ENCODE measurements at regions not wholly inside any gene's neighbourhood (a gene's known extent, or its start where the extent isn't known, plus 50 kb on each side); places are given as distances from the start of the nearest gene placed in this dataset.

DNA sequence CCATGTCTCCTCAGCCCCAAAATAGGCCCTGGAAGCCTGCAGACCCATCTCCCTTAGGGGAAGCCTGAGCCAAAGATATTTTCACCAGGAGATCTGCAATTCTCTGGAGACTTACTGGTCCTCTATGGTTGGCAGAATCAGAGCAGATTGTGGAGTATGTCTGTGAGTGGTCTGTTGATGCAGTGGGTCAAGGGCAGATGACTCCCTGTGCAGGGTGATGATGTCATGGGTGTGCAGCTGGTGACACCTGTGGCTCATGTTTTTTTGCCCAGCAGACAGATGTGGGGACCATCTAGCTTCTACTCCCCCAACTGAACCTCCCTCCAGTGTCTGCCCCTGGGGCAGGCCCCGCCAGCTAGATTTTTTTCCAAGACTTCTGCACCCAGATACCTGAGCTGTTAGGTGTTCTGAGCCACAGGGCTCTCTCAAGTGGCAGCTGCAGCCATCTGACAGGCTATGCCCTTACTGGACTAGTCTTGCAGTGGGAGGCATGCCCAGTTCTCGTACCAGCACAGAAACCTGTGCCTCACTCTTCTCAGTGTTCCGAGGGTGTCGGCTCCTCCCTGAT, 558.7 kb upstream of the LRRTM1 start:
- no peak for DNase-seq

DNA sequence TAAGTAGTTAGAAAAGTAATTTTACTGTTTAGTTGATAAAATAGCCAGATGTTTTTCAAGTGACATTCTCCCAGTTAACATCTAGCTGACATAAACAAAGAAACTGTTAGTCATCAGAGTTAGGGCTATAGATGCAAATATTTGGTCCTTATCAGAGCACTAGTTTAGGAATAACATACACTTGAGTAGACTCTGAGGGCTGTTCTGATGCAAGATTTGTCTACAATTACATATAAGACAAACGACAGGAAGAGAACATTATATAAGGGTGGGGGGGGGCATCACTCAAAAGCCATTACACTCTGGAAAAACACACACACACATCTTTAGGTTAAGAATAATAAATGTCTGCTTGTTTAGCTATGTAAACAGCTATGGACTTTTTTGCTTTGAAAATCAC, 554.4 kb upstream of the LRRTM1 start:
- no peak for DNase-seq

DNA sequence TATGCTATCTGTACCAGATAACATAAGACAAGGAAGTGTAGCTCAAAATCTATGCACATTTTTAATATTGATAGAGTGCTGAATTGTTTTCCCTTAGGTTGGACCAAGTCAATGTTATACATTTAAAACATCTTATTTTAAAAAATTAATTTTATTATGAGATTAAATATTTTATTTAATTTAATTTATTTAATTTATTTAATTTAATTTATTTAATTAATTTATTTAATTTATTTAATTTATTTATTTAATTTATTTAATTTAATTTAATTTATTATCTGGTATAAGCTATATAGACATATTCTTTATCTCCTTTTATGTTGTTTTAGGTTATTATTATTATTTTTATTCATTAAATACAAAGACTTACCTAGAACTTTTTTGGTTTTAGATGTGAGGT, 551.7 kb upstream of the LRRTM1 start:
- no peak for DNase-seq

- DNase-seq = no peak
These were observed 550.3 kb upstream of the LRRTM1 start for GRCh38 chr2:80854831-80855230.

- no peak for DNase-seq
These were observed 548.2 kb upstream of the LRRTM1 start for GRCh38 chr2:80852808-80853139.

GRCh38 chr2:80852079-80852807, 547.7 kb upstream of the LRRTM1 start:
- no peak for DNase-seq

DNA sequence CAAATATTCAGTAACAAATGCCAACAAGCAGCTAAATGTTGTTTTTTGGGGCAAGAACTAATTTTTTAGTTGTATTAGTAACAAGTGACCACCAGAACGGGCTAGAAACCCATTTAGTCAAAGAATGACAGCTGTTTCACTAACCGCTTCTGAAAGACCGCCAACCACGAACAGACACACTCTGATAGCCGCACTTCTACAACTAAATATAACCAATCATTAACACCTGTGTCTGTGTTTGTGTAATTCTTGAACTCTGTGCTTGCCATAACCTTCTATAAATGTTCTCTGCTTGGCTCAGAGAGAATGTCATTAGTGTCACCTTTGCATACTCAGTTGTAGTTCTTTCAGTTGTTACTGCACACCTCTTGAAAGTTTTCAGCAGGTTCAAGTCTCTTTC, 526.3 kb upstream of the LRRTM1 start:
- DNase-seq = no peak

DNA sequence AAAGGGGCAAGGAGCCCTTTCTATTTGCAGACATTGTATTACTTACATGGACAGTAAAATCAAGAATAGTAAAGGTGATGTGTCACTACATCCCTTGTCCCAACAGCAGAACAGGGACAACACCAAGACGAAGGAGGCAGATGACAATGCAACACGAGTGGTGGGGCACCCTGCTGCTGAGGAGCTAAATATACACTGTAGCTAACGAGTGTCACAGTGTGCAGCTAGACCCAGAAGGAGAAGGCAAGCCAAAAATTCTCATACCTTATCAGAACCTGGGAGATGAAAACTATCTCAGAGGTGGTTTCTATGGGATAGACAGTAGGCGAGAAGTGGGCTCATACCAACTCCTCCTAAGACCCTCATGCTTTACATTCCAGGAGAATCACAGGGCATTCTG, 518.4 kb upstream of the LRRTM1 start:
- no peak for DNase-seq

- DNase-seq = no peak
These were observed 510.7 kb upstream of the LRRTM1 start for GRCh38 chr2:80815259-80815658.

DNA sequence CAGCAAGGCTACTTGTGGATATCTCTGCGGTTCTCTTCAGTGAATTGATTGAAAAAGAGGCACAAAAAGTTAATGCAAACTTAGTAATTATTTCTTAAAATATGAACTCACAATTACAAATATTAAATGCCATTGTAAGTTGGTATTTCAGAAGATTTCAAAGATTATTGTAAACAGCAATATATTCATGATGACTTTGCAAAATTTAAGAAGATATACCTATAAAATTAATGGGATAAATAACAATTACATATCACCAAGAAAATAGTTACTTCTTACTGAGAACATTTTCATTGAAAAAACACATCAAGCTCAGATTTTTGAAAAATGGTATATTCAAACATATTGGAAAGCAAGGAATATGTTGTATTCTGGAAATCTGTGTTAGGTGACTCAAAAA, 482.0 kb upstream of the LRRTM1 start:
- no peak for DNase-seq

DNA sequence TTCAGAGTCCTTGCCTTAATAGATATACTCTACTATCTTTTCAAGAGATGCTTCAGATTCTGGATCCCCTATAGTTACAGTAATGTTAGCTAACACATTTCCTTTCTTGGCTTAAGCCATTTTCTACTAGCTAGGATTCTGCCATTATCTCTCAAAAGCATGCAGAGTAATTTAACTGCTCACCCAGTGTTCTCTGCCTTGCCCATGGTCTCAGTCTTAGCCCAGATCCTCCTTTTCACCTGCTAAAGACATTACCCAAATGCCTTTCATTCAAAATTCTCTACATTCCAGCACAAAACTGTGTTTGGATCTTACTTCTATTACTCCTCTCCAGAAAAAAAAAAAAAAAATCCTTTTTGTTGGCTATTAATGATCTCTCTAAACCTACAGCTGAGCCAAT, 474.2 kb upstream of the LRRTM1 start:
- DNase-seq = no peak

DNA sequence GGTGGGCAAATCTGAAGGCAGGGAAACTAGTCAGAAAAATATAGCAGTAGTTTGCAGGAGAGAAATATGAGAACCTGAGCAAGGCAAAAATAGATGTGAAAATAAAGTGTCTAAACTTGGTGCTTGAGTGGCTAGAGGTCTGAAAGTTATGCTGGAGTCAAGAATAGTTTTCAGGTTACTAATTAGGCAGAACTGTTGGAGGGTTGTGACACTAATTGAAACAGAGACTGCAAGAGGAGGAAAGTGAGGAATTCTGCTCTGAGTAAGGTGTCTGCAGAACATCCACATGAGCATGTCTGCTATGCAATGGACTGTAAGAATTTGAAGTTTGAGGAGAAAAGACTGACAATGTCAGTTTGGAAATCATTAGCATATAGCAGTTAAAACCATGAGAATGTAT, 444.0 kb upstream of the LRRTM1 start:
- no peak for DNase-seq

- DNase-seq = no peak
These were observed 432.5 kb upstream of the LRRTM1 start for GRCh38 chr2:80737047-80737446.

DNA sequence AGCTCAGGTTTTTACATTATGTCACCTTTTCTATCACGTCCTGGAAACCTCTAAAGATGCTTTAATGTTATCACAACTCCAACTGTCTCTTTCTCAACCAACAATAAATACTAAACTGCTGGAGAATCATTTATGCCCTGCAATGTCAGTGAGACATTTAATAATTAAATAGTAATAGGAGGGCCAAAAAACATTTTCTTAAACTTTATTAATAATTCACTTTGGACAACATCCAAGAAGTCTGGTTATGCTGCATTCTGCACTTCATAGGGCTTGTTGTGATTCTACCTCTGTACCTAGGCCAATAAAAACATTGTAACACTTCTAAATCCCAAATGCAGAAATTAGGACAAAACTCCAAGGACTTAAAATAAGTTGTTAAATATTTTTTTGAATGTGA, 420.4 kb upstream of the LRRTM1 start:
- DNase-seq = no peak

DNA sequence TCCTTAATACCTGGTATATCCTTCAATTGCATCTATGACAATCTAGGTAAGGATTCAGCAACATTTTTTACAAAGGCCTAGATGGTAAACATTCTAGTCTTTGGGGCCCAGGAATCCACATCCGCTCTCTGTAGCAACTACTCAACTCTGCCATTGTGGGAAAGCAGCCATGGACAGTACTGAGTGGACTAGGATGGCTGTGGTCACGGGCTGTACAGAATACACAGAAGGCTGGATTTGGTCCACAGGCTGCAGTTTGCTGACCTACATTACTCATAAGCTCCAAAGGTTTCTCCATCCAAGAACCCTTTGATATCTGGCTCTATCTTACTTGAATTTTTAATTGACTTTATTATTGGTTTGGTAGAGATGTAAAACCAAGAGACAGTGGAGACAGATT, 418.3 kb upstream of the LRRTM1 start:
- DNase-seq = no peak

GRCh38 chr2:80719607-80720006, 415.1 kb upstream of the LRRTM1 start:
- DNase-seq = no peak

- DNase-seq = no peak
These were observed 410.9 kb upstream of the LRRTM1 start for GRCh38 chr2:80715433-80715832.

GRCh38 chr2:80711915-80712314, 407.4 kb upstream of the LRRTM1 start:
- DNase-seq = no peak

- no peak for DNase-seq
These were observed 402.4 kb upstream of the LRRTM1 start for GRCh38 chr2:80706951-80707350.

- DNase-seq = no peak
These were observed 402.0 kb upstream of the LRRTM1 start for GRCh38 chr2:80706541-80706940.

DNA sequence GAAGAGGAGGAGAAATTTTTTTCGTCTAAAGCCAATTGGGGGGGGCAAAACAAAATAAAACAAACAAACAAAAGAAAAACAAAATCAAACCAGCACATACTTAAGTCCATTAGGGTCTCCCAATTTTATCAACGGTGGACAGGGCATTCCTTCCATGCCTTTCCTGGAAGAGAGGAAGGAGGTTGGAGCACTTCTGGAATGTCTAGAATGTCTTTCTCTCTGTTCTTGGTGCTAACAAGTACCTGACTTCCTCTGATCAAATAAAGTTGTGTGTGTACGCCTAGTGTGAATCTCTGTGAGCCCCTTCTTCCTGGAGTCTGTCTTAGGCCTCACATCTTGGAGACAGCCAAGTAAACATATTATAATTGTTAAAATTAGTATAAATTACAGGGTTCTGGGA, 399.0 kb upstream of the LRRTM1 start:
- DNase-seq = no peak

- no peak for DNase-seq
These were observed 396.4 kb upstream of the LRRTM1 start for GRCh38 chr2:80700961-80701360.

Measured in KG1 (cell line).